H1 (cell line): ENCODE measurements at regions not wholly inside any gene's neighbourhood (a gene's known extent, or its start where the extent isn't known, plus 50 kb on each side); places are given as distances from the start of the nearest gene placed in this dataset.

ENCODE experiments used
- CTCF ChIA-PET: fragments of 300-600 bp; sonication (Branson Sonifier 250); formaldehyde crosslinking; loops from one replicate; lab custom pipeline; 2021; ENCODE audit not compliant: partially characterized antibody; lab: Charles Lee
- POLR2A ChIA-PET: fragments of 300-600 bp; sonication (Branson Sonifier 250); formaldehyde crosslinking; loops from one replicate; lab custom pipeline; 2021; ENCODE audit warnings: inconsistent platforms; ENCODE audit not compliant: partially characterized antibody; lab: Charles Lee
- DNase-seq, 2 experiments: peaks; one replicate each; pipeline versions ENCODE4 v3.0.0 to v3.0.0-alpha.2; 2010 to 2022; ENCODE audit warnings: low spot score in 2 of 2, low read depth in 1 of 2, mixed read lengths in 1 of 2
- FAIRE-seq: peaks from 2 replicates; lab custom pipeline; 2011; peaks lifted over from hg19 to GRCh38; lab: Jason Lieb, UNC
- H2AFZ ChIP-seq: 2 replicates; pipeline ENCODE4 v1.8.1; 2012; ENCODE audit warnings: low read length, inconsistent platforms
- H2AK5ac ChIP-seq: 2 replicates; pipeline ENCODE4 v1.6.1; 2013; ENCODE audit warnings: low read depth, low read length
- H2BK120ac ChIP-seq: replicated peaks from 2 replicates; pipeline ENCODE3; 2013; ENCODE audit warnings: low read depth, low read length, inconsistent platforms
- H2BK12ac ChIP-seq: 2 replicates; pipeline ENCODE4 v1.6.1; 2013; ENCODE audit warnings: low read depth, low read length
- H2BK15ac ChIP-seq: 2 replicates; pipeline ENCODE4 v1.6.1; 2013; ENCODE audit warnings: low read length
- H2BK20ac ChIP-seq: 2 replicates; pipeline ENCODE4 v1.6.1; 2013; ENCODE audit warnings: low read length
- H2BK5ac ChIP-seq: 2 replicates; pipeline ENCODE4 v1.6.1; 2013; ENCODE audit warnings: low read depth, low read length
- H3K14ac ChIP-seq: 2 replicates; pipeline ENCODE4 v1.6.1; 2013; ENCODE audit warnings: inconsistent platforms; ENCODE audit not compliant: insufficient read length
- H3K18ac ChIP-seq: 2 replicates; pipeline ENCODE4 v1.6.1; 2013; ENCODE audit warnings: low read length; ENCODE audit errors: extremely low read depth
- H3K23ac ChIP-seq: 2 replicates; pipeline ENCODE4 v1.6.1; 2013; ENCODE audit warnings: inconsistent platforms; ENCODE audit not compliant: insufficient read length
- H3K23me2 ChIP-seq: 2 replicates; pipeline ENCODE4 v1.6.1; 2013; ENCODE audit warnings: low read depth, low read length
- H3K27ac ChIP-seq: 2 replicates; pipeline ENCODE4 v1.6.1; 2011; ENCODE audit warnings: low read depth, low read length, inconsistent platforms
- H3K27me3 ChIP-seq, 4 experiments: replicated peaks in 1 of 4; 1 replicate in 1 of 4; 2 replicates in 3 of 4; pipeline versions ENCODE4 v1.6.1 to v1.8.1; 2011 to 2013; ENCODE audit warnings: low read length in 3 of 4, mild to moderate bottlenecking in 3 of 4, inconsistent platforms in 2 of 4, mixed read lengths in 2 of 4, moderate library complexity in 1 of 4; ENCODE audit not compliant: control insufficient read depth in 3 of 4, insufficient read depth in 3 of 4; ENCODE audit errors: extremely low read depth in 1 of 4
- H3K36me3 ChIP-seq, 4 experiments: 2 replicates each; pipeline versions ENCODE4 v1.6.1 to v1.8.1; 2011 to 2013; ENCODE audit warnings: mild to moderate bottlenecking in 4 of 4, low read length in 3 of 4, moderate library complexity in 2 of 4, control low read depth in 1 of 4, inconsistent platforms in 1 of 4; ENCODE audit not compliant: insufficient read depth in 4 of 4, control insufficient read depth in 2 of 4
- H3K4ac ChIP-seq: replicated peaks from 2 replicates; pipeline ENCODE3; 2013; ENCODE audit warnings: low read length, low read depth, mixed read lengths, inconsistent platforms; ENCODE audit not compliant: insufficient read length
- H3K4me1 ChIP-seq, 4 experiments: replicated peaks in 1 of 4; 1 replicate in 1 of 4; 2 replicates in 3 of 4; pipeline versions ENCODE4 v1.6.1 to v1.8.1; 2011 to 2013; ENCODE audit warnings: low read length in 3 of 4, inconsistent platforms in 2 of 4, mixed read lengths in 1 of 4; ENCODE audit not compliant: insufficient read depth in 4 of 4, control insufficient read depth in 3 of 4
- H3K4me2 ChIP-seq, 2 experiments: 2 replicates each; pipeline versions ENCODE4 v1.6.1 to v1.8.1; 2011 to 2013; ENCODE audit warnings: low read depth in 2 of 2, low read length in 2 of 2, control low read depth in 1 of 2, inconsistent platforms in 1 of 2, mild to moderate bottlenecking in 1 of 2; ENCODE audit not compliant: insufficient read depth in 1 of 2
- H3K4me3 ChIP-seq, 4 experiments: fragments of 200-600, 300-600 bp in 1 of 4; sonication (generic), shearing (Covaris generic), sonication (Bioruptor Twin) in 1 of 4; 2 replicates each; pipeline versions ENCODE4 v1.5.1 to v1.8.1; 2011 to 2016; ENCODE audit warnings: low read length in 4 of 4, low read depth in 3 of 4, control low read depth in 2 of 4, inconsistent platforms in 2 of 4, mild to moderate bottlenecking in 2 of 4, mixed read lengths in 1 of 4, moderate library complexity in 1 of 4; ENCODE audit not compliant: insufficient read depth in 2 of 4; ENCODE audit errors: extremely low read depth in 1 of 4
- H3K56ac ChIP-seq: replicated peaks from 2 replicates; pipeline ENCODE3; 2013; ENCODE audit warnings: low read depth, mild to moderate bottlenecking, mixed read lengths, low read length, inconsistent platforms; ENCODE audit not compliant: insufficient read length
- H3K79me1 ChIP-seq: 2 replicates; pipeline ENCODE4 v1.6.1; 2013; ENCODE audit warnings: low read depth, low read length, control low read depth
- H3K79me2 ChIP-seq, 2 experiments: 2 replicates each; pipeline versions ENCODE4 v1.6.1 to v1.8.1; 2012 to 2013; ENCODE audit warnings: low read length in 2 of 2, mild to moderate bottlenecking in 2 of 2, inconsistent platforms in 1 of 2; ENCODE audit not compliant: insufficient read depth in 2 of 2, control insufficient read depth in 1 of 2
- H3K9ac ChIP-seq, 4 experiments: replicated peaks in 1 of 4; 1 replicate in 1 of 4; 2 replicates in 3 of 4; pipeline versions ENCODE4 v1.6.1 to v1.8.1; 2011 to 2013; ENCODE audit warnings: low read depth in 3 of 4, low read length in 3 of 4, control low read depth in 2 of 4, mild to moderate bottlenecking in 2 of 4, moderate library complexity in 2 of 4, inconsistent platforms in 1 of 4; ENCODE audit errors: extremely low read depth in 1 of 4
- H3K9me3 ChIP-seq, 2 experiments: 2 replicates each; pipeline versions ENCODE4 v1.6.1 to v1.8.1; 2012 to 2013; ENCODE audit warnings: mild to moderate bottlenecking in 2 of 2, moderate library complexity in 2 of 2, control low read depth in 1 of 2, inconsistent platforms in 1 of 2, low read depth in 1 of 2, low read length in 1 of 2, mixed read lengths in 1 of 2; ENCODE audit not compliant: insufficient read depth in 2 of 2
- H4K20me1 ChIP-seq, 2 experiments: replicated peaks in 1 of 2; 2 replicates each; pipeline versions ENCODE3 to v1.8.1; 2011 to 2013; ENCODE audit warnings: inconsistent platforms in 2 of 2, low read length in 2 of 2, mild to moderate bottlenecking in 1 of 2; ENCODE audit not compliant: insufficient read depth in 2 of 2, control insufficient read depth in 1 of 2
- H4K5ac ChIP-seq: 2 replicates; pipeline ENCODE4 v1.6.1; 2013; ENCODE audit warnings: low read length, low read depth, mixed read lengths, inconsistent platforms; ENCODE audit not compliant: insufficient read length
- H4K8ac ChIP-seq: 2 replicates; pipeline ENCODE4 v1.8.0; 2013; ENCODE audit warnings: mild to moderate bottlenecking, moderate library complexity, low read length, inconsistent platforms; ENCODE audit not compliant: insufficient read depth; ENCODE audit errors: extremely low read depth
- H4K91ac ChIP-seq: replicated peaks from 2 replicates; pipeline ENCODE3; 2013; ENCODE audit warnings: low read length, mixed read lengths, inconsistent platforms; ENCODE audit not compliant: insufficient read length
- BCL11A ChIP-seq, 2 experiments: IDR thresholded peaks; one replicate each; pipeline ENCODE4 v1.6.1; 2011; ENCODE audit warnings: low read depth in 2 of 2, low read length in 2 of 2, mild to moderate bottlenecking in 2 of 2
- EZH2 ChIP-seq: fragments of 200-600 bp; sonication (generic); IDR thresholded peaks from 2 replicates; pipeline ENCODE4 v1.7.1; 2012; ENCODE audit warnings: low read depth, mild to moderate bottlenecking, moderate library complexity, low read length, inconsistent platforms; ENCODE audit not compliant: severe bottlenecking
- GTF2F1 ChIP-seq: IDR thresholded peaks from 2 replicates; pipeline ENCODE4 v1.6.1; 2012; ENCODE audit warnings: low read depth, low read length, improper control_type of control experiment, borderline replicate concordance
- KDM1A ChIP-seq: fragments of 200-600, 300-600 bp; sonication (generic); IDR thresholded peaks from 2 replicates; pipeline ENCODE4 v1.7.1; 2016; ENCODE audit warnings: mild to moderate bottlenecking, low read length, borderline replicate concordance
- POU5F1 ChIP-seq: IDR thresholded peaks from 2 replicates; pipeline ENCODE4 v1.6.1; 2011; ENCODE audit warnings: low read depth, mild to moderate bottlenecking, low read length, moderate library complexity
- RXRA ChIP-seq: IDR thresholded peaks from 2 replicates; pipeline ENCODE4 v1.6.1; 2011; ENCODE audit warnings: low read depth, mild to moderate bottlenecking, low read length, moderate library complexity; ENCODE audit not compliant: insufficient read depth
- TAF7 ChIP-seq: optimal IDR thresholded peaks from 2 replicates; pipeline ENCODE3; 2011; ENCODE audit warnings: low read depth, mild to moderate bottlenecking, inconsistent platforms, low read length, moderate library complexity, borderline replicate concordance
- ZNF274 ChIP-seq: IDR thresholded peaks from 2 replicates; pipeline ENCODE4 v1.7.0; 2012; ENCODE audit warnings: low read length, borderline replicate concordance; ENCODE audit errors: extremely low read depth
- WGBS, 2 experiments: shearing (Covaris generic) in 1 of 2; methylation state at CpG; one replicate each; pipeline versions ENCODE4 v1.1.6 to v1.1.7; 2013 to 2015; ENCODE audit warnings: low lambda C conversion rate in 2 of 2, mixed read lengths in 2 of 2, inconsistent platforms in 1 of 2, low coverage in 1 of 2, missing lambda C conversion rate in 1 of 2; ENCODE audit not compliant: insufficient replicate concordance in 2 of 2, insufficient coverage in 1 of 2, insufficient read length in 1 of 2; ENCODE audit errors: extremely low coverage in 1 of 2, missing lambda C conversion rate in 1 of 2; 5-methylcytosine and 5-hydroxymethylcytosine counted together

DNA sequence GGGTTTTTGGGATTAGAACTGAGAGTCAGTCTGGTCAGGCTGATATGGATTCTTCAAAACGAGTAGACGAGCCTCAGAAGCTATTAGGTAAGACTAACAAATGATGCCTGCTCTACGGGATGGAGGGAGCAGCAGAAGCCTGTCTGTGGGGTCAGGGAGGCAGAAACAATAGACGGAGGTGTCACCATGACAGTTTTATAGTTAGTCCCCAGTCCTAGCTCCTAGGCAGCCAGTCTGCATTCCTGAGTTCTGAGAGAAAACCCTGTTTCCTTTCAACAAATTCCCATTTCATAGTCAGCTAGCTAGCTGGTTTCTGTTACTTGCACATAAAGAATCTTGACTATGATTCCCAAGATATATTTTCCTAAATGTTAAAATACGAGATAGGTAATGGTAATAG lies 542.1 kb downstream of the PID1 start:
- Histone ChIP-seq H3K79me2 (no peaks in the 10 kb centered on the region), H2BK15ac (no peak overlapping the region), H3K4me1 (no peaks in the 10 kb centered on the region), H3K27ac (no peak overlapping the region), H2BK12ac (no peak overlapping the region), H2BK5ac (no peak overlapping the region), H3K23me2 (no peaks in the 10 kb centered on the region), H3K27me3 (no peaks in the 10 kb centered on the region), H3K4ac (no peak overlapping the region), H2AFZ (no peak overlapping the region), H2BK120ac (no peak overlapping the region), H3K9me3 (no peaks in the 10 kb centered on the region), H3K36me3 (no peaks in the 10 kb centered on the region), H4K91ac (no peak overlapping the region), H3K23ac (no peak overlapping the region), H3K79me1 (no peaks in the 10 kb centered on the region), H3K18ac (no peak overlapping the region), H3K4me2 (no peak overlapping the region), H3K56ac (no peak overlapping the region), H4K8ac (no peak overlapping the region), H4K20me1 (no peaks in the 10 kb centered on the region), H2BK20ac (no peak overlapping the region), H2AK5ac (no peak overlapping the region), H4K5ac (no peak overlapping the region), H3K4me3 (no peak overlapping the region), H3K14ac (no peak overlapping the region), H3K9ac (no peak overlapping the region)
- ChIA-PET POLR2A (no interaction called here), CTCF (interaction anchor here (1.2 kb wide), 1 partner anchor 21 kb away, joined by 3 read pairs; no protein-coding TSS in a partner anchor)
- WGBS, 2 experiments, result 77% methylated on average over 5 of the region's 5 CpGs; no CpG with 5 or more reads in 1 of the 2 experiments
- no peak for FAIRE-seq
- DNase-seq, result no peak
- no peak for TF ChIP-seq RXRA
- no peak for TF ChIP-seq KDM1A
- TF ChIP-seq POU5F1, result no peak
- no peak for TF ChIP-seq BCL11A (IDR thresholded peaks at IDR 0.05; ENCODE audit: low read depth in 2 of 2, low read length in 2 of 2)
- TF ChIP-seq TAF7, result no peak
- TF ChIP-seq EZH2, result no peak
- no peak for TF ChIP-seq GTF2F1
- no peak for TF ChIP-seq ZNF274
